GM21360 (cell line): ENCODE measurements at regions not wholly inside any gene's neighbourhood (a gene's known extent, or its start where the extent isn't known, plus 50 kb on each side); places are given as distances from the start of the nearest gene placed in this dataset.
"Not testable (repeated sequence)": the region's sequence is repeated elsewhere in the genome, so short reads cannot be mapped to it uniquely, and the experiment has no call there.

ENCODE experiments used
- ATAC-seq: cut with Tn5 transposase; IDR thresholded peaks from one replicate; pipeline ENCODE4 v1.9.1; 2021; ENCODE audit warnings: mild to moderate bottlenecking, moderate library complexity; ENCODE audit not compliant: unreplicated experiment

DNA sequence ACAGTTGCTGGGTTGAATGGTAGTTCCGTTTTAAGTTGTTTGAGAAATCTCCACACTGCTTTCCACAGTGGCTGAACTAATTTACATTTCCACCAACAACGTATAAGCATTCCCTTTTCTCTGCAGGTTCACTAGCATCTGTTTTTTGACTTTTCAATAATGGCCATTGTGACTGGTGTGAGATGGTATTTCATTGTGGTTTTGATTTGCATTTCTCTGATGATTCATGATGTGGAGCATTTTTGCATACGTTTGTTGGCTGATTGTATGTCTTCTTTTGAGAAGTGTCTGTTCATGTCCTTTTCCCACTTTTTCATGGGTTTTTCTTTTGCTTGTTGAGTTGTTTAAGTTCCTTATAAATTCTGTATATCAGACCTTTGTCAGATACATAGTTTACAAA, 150.2 kb upstream of the MAP3K1 start:
- not testable (repeated sequence) for ATAC-seq

- ATAC-seq = no peak
Observed at GRCh38 chr5:56664025-56664424, 151.3 kb upstream of the MAP3K1 start.

DNA sequence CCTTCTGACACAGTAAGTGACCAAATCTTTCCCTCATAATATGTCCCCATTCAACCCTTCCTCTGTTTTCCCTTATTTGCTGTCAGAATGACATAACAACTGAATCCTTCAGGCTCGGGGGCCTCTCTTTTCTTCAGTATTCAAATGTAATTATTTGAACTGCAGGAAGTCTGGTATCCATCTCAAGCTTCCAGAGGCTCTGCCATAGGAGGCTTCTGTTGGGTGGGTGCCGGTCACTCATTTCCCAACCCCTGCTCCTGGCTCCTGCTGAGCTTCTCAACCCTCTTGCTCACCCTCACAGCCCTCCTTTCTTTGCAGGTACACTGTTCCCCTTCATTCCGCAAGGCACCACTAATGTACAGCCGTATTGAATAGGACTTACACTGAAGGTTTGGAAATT, 151.8 kb upstream of the MAP3K1 start:
- ATAC-seq = no peak

DNA sequence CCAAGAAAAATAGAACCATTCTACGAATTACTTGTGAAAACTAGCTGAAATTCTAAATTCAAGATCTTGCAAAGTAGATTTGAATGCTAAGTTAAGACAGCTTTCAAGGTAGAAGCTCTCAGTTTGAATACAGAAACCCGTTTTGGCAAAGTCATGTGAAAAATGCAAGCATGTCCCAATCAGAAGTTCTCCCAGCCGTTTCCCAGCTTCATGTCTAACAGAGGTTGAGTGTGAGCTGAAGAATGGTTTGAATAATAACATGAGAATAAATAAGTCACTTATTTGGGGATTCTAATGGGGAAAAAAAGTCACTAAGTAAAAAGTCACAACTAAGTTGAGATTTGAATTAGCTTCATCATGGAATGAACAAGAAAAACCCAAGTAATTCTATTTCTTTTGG, 152.5 kb upstream of the MAP3K1 start:
- no peak for ATAC-seq

GRCh38 chr5:56659971-56660370, 155.4 kb upstream of the MAP3K1 start:
- no peak for ATAC-seq

DNA sequence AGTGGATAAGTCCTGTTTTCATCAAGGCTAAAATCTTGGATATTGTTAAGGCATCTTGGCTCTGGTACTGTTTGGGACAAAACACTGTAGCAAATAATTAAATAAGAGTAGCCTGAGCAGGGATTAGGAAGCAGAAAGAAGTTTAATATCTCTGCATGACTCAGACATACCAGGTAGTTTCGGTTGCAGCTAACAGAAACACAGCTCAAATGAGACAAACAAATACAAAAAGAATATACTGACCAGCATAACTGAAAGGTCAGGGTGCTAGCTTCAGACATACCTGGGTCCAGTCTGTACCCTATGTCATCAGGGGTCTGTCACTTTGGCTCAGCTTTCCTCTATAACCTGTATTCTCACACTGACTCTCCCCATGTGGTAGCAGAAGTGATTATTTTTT, 156.4 kb upstream of the MAP3K1 start:
- ATAC-seq = no peak

- ATAC-seq = no peak
Observed at GRCh38 chr5:56656846-56657726, 158.3 kb upstream of the MAP3K1 start.

DNA sequence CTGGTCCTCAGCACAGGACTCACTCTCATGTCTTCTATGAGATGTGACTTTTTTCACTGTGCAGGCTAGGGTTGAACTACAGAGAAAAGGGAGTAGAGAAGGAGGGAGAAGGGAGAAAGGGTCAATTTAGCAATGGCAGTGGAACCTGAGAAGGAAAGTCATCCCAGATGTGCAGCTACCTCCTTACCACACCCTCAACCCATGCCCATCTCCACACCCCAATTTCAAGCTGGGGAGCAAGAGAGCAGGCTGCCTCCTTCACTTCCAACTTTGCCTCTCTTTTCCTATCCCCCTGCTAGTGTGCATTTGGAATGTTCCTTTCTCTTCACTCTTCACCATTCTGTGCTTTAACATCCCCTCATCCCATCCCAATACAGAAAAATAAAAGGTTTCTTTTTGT, 163.5 kb upstream of the MAP3K1 start:
- ATAC-seq = no peak

DNA sequence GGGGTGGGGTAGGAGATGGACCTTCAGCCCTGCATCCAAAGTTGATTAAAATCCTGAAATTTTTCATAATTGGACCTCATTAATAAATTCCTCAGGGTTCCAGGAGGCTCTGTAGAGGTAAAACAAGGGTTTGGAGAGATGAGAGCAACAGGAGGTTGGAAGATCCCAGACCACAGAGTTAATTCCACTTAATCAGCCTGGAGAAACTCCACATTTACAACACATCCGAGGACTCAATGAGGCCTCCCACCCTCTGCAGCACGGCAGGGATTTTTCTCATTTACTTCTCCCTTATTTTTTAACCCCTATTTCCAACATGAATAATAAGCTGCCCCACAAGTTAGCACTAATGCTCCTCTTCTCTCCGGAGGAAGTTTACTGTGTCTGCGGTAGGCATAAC, 165.0 kb upstream of the MAP3K1 start:
- no peak for ATAC-seq

DNA sequence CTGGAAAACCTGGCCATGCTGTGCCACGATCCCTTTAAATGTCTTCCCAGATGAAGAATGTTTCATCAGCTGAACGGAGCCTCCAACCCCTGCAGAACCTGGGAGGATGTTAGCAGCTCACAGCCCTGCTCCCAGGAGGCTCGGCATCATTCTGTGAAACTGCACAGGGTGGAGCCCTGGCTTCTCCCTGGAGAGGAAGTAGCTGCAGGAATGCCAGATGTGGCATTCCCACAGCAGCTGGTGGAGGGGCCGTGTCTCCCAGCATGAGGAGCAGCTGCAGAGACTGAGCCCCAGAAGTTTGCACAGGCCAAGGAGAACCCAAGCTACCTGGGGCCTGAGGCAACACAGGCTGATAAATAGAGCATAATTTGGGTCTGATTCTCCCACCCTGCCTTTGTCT, 165.8 kb upstream of the MAP3K1 start:
- no peak for ATAC-seq

- ATAC-seq = no peak
Observed at GRCh38 chr5:56648460-56649034, 166.8 kb upstream of the MAP3K1 start.

DNA sequence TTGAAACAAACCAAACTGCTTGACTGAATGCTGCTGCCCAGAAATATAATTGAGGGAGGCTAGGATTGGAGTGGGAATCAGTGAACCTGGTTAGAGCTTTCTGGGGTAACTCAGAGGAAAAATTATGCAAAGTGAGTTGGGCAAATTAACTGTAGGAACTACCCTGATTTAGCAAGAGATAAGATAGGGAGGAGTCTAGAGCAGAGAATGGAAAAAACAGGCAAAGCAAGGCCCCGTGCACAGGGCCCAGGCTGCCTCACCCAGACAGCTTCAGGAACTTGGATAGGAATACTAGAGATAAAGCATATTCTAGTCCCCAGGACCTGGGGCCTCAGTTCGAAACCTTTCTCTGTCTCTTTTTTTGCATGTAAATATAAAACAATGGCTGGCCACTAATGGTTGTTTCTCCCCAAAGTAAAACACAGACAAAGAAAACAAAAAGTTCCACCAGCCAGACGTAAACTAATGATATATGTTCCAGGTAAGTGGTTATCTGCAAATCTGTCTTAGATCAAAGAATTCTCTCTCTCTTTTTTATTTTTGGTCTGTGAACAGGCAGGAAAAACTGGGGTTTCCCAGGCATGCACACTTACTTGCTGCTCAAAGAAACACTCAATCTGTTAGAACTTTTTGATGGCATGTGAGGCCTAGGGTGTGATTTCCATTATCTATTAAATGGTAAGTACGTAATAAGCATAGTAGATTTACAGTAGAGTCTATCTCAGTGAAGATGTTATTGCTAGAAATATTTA, 168.1 kb upstream of the MAP3K1 start:
- ATAC-seq = no peak

GRCh38 chr5:56641635-56642260, 173.6 kb upstream of the MAP3K1 start:
- no peak for ATAC-seq

GRCh38 chr5:56640763-56641406, 174.5 kb upstream of the MAP3K1 start:
- ATAC-seq = no peak

- ATAC-seq = no peak
Observed at GRCh38 chr5:56639476-56639875, 175.9 kb upstream of the MAP3K1 start.

- no peak for ATAC-seq
Observed at GRCh38 chr5:56638768-56639238, 176.5 kb upstream of the MAP3K1 start.

- no peak for ATAC-seq
Observed at GRCh38 chr5:56638061-56638621, 177.2 kb upstream of the MAP3K1 start.

- no peak for ATAC-seq
Observed at GRCh38 chr5:56637321-56637920, 177.9 kb upstream of the MAP3K1 start.

DNA sequence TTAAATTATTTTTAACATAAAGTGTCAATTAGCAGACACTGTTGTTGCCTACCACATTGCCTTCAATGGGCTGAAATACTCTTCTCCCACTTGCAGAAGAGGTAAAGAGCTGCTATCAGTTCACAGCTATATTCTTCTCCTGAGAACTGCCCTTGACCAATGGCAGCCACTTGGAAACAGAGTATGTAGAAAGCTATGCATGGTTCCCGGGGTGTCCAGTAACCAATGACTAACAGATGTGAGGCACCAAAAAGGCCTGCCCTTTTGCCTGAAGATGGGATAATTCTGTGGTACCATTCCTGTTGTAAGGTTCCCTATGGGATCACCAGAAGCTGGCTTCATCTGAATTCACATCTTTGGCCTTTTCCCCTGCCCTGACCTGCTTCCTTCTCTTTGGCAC, 181.4 kb upstream of the MAP3K1 start:
- ATAC-seq = no peak

DNA sequence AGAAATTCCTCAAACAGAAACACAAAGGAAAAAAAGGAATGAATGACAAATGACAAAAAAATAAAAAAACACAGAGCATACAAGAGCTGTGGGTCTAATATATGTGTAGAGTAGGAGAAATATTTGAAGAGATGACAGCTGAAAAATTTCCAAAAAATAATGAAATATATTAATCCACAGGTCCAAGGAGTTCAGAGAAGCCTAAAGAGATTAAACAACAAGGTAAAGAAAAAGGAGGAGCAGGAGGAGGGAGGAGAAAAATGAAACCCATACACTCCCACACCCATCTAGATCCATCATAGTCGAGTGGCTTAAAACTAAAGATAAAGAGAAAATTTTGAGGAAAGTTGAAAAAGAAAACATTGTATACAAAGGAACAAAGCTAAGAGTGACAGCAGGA, 182.4 kb upstream of the MAP3K1 start:
- no peak for ATAC-seq
